ENCODE measurements at regions not wholly inside any gene's neighbourhood (a gene's known extent, or its start where the extent isn't known, plus 50 kb on each side); places are given as distances from the start of the nearest gene placed in this dataset.
A peak's percentile ranks its signal among the peaks of the same experiment; 100 is the strongest.
"Not testable (repeated sequence)": the region's sequence is repeated elsewhere in the genome, so short reads cannot be mapped to it uniquely, and the experiment has no call there.

GRCh38 chr15:66635817-66636216 lies 66.2 kb upstream of the SMAD6 start:
- no peak for DNase-seq (ENCODE audit: low spot score)

DNA sequence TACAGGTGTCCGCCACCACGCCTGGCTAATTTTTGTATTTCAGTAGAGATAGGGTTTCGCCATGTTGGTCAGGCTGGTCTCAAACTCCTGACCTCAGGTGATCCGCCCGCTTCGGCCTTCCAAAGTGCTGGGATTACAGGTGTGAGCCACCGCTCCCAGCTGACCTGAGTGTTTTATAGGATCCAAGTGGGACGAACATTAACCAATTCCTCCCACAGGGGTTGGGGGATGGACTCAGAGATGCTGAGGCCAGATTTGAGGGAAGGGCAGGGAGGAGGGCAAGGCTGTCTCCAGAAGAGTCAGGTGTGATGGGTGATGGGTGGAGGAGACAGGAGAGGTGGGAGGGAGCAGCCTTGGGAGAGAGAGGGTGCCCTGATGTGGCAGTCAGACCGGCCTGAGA lies 65.0 kb upstream of the SMAD6 start:
- DNase-seq (ENCODE audit: low spot score) = not testable (repeated sequence)

- no peak for DNase-seq (ENCODE audit: low spot score)
These were observed 63.7 kb upstream of the SMAD6 start for GRCh38 chr15:66638377-66638776.

GRCh38 chr15:66641485-66642315 lies 60.3 kb upstream of the SMAD6 start:
- no peak for DNase-seq (ENCODE audit: low spot score)

- no peak for DNase-seq (ENCODE audit: low spot score)
These were observed 59.5 kb upstream of the SMAD6 start for GRCh38 chr15:66642514-66642913.

- DNase-seq (ENCODE audit: low spot score) = no peak
These were observed 59.0 kb upstream of the SMAD6 start for GRCh38 chr15:66643033-66643432.

DNA sequence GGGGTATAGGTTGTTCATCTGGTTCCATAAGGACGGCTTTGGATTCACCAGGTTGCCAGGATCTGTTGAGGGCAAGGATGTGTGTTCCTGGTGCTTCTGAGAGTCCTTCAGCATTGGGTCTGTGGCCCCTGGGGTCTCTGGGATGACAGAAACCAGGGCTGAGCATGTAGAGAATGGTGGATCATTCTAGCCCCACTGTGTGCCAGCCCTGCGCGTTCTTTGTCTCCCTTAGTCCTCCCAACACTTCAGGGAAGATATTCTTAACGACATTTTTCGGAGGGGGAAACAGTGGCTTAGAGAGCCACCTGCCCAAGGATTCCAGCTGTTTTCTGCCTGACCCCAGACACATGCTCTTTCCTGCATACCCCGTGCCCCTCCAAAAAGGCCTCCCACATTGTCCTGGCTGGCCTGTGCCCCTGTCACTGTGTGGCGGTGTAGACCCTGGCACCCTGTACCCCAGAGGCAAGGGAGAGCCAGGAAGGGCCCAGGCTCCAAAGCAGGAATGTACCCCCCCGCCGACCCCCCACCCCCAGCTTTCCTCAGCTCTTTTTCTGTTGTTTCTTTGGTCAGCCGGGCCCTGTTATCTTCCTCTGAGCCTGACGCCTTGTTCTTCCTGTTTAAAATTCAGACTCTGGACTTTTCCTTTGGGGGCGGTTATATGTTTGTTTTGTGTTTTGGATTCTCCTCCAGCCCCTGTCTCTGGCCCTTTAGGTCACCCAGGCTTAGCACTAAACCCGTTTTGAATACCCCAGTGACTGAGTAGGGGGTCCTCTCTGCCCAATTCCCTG lies 57.8 kb upstream of the SMAD6 start:
- no peak for DNase-seq (ENCODE audit: low spot score)

GRCh38 chr15:66644869-66645268 lies 57.2 kb upstream of the SMAD6 start:
- peak; percentile 75 for DNase-seq (ENCODE audit: low spot score)

DNA sequence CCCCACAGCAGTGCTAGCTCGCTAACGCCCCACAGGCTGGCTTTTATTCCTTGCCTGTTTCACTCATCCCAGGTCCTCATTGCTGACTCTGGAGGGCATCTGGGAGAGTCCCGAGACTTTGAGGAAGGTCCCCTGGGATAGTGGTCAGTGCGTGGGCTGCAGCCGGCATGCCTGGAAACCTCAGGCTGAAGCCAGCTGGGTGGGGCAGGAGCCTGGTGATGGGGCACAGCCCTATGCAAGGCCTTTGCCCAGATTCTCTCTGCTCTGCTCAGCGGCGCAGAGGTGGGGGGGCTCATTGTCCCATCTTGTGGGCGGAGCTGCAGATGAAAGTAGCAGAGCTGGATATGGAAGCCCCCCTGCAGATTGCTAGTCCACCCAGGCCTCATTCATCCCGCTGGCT lies 55.7 kb upstream of the SMAD6 start:
- DNase-seq (ENCODE audit: low spot score) = peak; percentile 89

- no peak for DNase-seq (ENCODE audit: low spot score)
These were observed 55.2 kb upstream of the SMAD6 start for GRCh38 chr15:66646799-66647198.

GRCh38 chr15:66647358-66647757 lies 54.7 kb upstream of the SMAD6 start:
- DNase-seq (ENCODE audit: low spot score) = no peak

DNA sequence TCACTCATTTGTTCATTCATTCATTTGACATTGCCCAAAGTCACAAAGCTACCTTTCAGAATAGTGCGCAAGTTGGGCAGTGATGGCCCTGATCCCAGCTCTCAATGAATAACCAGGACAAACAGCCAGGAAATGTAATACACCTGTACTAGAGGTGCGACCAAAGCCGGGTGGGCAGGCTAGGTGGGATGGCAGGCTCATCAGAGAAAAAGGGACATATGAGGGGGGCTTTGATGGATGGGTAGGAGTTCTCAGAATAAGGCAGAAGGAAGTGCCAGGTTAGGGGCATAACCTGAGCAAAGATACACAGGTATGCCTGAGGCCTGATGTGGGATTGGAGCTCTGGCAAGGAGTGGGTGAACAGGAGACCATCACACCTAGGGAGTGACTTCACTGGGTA lies 53.4 kb upstream of the SMAD6 start:
- DNase-seq (ENCODE audit: low spot score) = no peak

DNA sequence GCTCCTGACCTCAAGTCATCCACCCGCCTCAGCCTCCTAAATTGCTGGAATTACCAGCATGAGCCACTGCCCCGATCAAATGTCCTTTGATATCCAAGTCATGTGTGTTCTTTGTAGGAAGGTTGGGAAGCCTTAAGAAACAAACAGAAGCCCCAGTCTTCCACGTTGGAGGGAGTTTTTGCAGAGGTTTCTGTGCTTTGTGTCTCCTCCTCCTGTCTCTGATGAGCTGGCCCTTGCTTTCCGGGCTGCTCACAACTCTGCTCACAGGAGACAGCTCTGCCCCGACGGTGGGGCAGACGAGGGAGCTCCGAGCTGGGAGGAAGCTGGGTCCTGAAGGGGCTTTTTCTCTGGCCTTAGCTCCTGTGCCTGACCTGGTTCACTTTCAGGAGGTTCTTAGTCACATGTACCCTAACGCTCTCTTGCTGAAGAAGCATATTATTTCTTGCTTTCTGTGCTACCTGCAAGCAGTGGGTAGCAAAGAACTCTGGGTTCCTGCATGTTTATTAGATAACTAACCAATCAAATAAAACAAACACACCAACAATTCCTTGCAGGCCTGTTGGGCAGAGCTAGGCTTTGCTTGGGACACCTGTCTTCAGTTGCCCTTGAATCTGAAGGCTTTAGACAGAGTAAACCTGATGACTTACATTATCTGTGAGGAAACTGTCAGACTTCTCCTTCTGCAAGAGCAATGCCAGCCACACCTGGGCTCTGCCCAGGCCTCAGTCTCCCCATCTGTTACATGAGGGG lies 52.6 kb upstream of the SMAD6 start:
- DNase-seq (ENCODE audit: low spot score) = no peak

GRCh38 chr15:66650433-66650832 lies 51.6 kb upstream of the SMAD6 start:
- DNase-seq (ENCODE audit: low spot score) = peak; percentile 43

GRCh38 chr15:66651198-66651597 lies 50.8 kb upstream of the SMAD6 start:
- no peak for DNase-seq (ENCODE audit: low spot score)

GRCh38 chr15:66651913-66652642 lies 50.0 kb upstream of the SMAD6 start:
- DNase-seq (ENCODE audit: low spot score) = no peak
